Esophagus squamous epithelium (tissue), 4 donors: ENCODE measurements at regions not wholly inside any gene's neighbourhood (a gene's known extent, or its start where the extent isn't known, plus 50 kb on each side); places are given as distances from the start of the nearest gene placed in this dataset.
"Not testable (repeated sequence)": the region's sequence is repeated elsewhere in the genome, so short reads cannot be mapped to it uniquely, and the experiment has no call there.

Experiments used
- CTCF ChIP-seq, 6 experiments: fragments of 450-650 bp in 4 of 6; fragments of 200-600 bp in 2 of 6; sonication (generic) in 2 of 6; IDR thresholded peaks; one replicate each; pipeline ENCODE4 v1.5.1; 2016 to 2019; ENCODE audit warnings: antibody characterized with exemption in 6 of 6, mild to moderate bottlenecking in 4 of 6, moderate library complexity in 4 of 6
- POLR2A ChIP-seq, 4 donors: fragments of 450-650 bp; IDR thresholded peaks; one replicate each; pipeline ENCODE4 v1.6.1; 2017; ENCODE audit warnings: antibody characterized with exemption in 4 of 4, mild to moderate bottlenecking in 4 of 4, moderate library complexity in 3 of 4

GRCh38 chr1:60640033-60640551 is 442.3 kb upstream of the NFIA start:
- TF ChIP-seq POLR2A (IDR thresholded peaks at IDR 0.05), result not testable (repeated sequence)
- peak in 1 of 6 experiments; percentile 22 for TF ChIP-seq CTCF (IDR thresholded peaks at IDR 0.05)
